ENCODE measurements at regions not wholly inside any gene's neighbourhood (a gene's known extent, or its start where the extent isn't known, plus 50 kb on each side); places are given as distances from the start of the nearest gene placed in this dataset.
"Not testable (repeated sequence)": the region's sequence is repeated elsewhere in the genome, so short reads cannot be mapped to it uniquely, and the experiment has no call there.

GRCh38 chr16:16624367-16624766, 245.4 kb downstream of the NPIPA7 start:
- DNase-seq, result not testable (repeated sequence)

GRCh38 chr16:16625140-16625539, 246.2 kb downstream of the NPIPA7 start:
- DNase-seq, result not testable (repeated sequence)

DNA sequence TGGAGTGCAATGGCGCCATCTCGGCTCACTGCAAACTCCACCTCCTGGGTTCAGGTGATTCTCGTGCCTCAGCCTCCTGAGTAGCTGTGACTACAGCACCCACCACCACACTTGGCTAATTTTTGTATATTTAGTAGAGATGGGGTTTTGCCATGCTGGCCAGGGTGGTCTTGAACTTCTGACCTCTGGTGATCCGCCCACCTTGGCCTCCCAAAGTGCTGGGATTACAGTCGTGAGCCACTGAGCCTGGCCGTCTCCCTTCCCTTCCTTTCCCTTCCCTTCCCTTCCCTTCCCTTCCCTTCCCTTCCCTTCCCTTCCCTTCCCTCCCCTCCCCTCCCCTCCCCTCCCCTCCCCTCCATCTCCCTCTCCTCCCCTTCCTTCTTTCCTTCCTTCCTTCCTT, 248.9 kb downstream of the NPIPA7 start:
- not testable (repeated sequence) for DNase-seq

GRCh38 chr16:16638231-16638630, 259.3 kb downstream of the NPIPA7 start:
- not testable (repeated sequence) for DNase-seq

GRCh38 chr16:16638714-16639113, 259.8 kb downstream of the NPIPA7 start:
- DNase-seq, result not testable (repeated sequence)

- DNase-seq, result not testable (repeated sequence)
Measured at GRCh38 chr16:16643828-16644227, 264.9 kb downstream of the NPIPA7 start.

DNA sequence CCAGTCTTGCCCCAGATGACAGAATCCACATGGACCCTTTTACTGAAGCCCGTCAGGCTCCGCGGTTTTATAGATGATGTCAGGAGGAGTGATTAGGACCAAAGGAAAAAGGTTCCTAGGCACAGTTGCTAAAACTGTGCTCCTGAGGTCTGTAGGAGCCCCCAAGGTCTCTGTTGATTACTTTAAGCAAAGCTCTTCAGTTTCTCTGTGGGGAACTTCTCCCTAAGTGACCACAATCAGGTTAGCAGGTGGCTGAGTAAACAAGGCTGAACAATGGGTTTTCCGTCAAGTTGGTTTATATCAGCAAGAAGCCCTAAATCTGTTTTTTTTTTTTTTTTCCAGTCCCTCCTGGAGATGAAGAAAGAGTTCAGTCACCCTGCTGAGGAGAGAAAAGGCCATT, 269.1 kb downstream of the NPIPA7 start:
- not testable (repeated sequence) for DNase-seq

DNA sequence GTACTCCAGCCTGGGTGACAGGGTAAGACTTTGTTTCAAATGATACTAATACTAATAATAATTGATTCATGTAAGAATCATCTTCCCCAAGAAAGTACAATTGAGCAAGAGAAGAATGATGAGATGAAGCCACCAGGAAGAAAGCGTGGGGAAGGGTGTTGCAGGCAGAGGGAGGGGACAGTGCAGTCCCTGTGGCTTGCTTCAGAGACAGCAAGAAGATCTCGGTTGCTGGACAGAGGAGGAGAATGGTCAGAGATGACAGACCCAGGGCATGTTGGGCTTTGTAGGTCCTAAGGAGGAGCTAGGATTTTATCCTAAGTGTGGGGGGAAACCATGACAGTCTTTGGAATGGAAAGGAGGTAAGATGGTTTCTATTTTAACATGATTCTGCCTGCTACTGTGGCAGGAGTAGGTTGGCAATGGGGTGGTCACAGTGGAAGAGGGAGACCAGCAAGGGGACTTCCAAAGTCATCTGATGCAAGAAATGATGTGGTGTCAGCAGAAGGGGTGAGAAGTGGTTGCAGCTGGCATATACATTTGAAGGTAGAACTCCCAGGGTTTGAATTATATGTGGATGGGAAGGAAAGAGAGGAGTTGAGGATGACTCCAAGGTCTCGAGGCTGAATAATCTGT, 293.4 kb downstream of the NPIPA7 start:
- not testable (repeated sequence) for DNase-seq

- DNase-seq, result not testable (repeated sequence)
Measured at GRCh38 chr16:16674820-16675219, 295.9 kb downstream of the NPIPA7 start.

DNA sequence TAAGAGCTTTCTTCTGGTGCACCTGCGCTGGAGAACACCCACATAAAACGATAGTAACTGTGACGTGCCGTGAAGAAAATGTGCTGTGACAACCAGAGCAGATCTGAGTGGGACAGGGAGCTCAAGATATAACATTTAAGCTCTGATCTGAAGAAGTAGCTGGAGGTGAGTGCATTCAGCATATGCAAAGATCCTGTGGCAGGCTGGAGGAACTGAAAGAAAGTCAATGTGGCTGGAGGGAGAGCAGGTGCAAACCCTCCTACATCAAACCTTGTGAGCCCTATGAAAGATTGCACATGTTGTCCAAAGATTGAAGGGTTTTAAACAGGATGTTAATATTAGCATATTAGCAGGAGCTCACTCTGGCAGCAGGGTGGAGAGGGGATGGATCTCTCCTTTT, 342.9 kb downstream of the NPIPA7 start:
- not testable (repeated sequence) for DNase-seq

- not testable (repeated sequence) for DNase-seq
Measured at GRCh38 chr16:16722666-16723065, 343.7 kb downstream of the NPIPA7 start.

DNA sequence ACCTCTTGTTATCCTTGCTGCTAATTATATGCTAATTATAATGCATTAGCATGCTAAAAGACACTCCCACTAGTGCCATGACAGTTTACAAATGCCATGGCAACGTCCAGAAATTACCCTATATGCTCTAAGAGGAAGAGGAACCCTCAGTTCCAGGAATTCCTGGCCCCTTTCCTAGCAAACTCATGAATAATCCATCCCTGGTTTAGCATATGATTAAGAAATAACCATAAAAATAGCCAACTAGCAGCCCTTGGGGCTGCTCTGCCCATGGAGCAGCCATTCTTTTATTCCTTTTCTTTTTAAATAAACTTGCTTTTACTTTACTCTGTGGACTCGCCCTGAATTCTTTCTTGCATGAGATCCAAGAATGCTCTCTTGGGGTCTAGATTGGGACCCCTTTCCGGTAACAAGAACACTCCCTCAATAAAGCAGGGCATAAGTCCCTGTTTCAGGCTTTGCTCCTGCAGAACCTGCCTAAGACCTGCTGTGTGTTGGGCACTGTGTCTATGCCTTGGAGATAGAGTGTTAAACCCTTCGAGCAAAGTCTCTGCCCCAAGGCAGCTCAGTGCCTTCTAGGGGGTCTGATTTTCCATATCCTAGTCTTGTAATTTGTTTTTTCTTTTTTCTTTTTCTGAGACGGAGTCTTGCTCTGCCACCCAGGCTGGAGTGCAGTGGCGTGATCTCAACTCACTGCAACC, 345.0 kb downstream of the NPIPA7 start:
- DNase-seq, result not testable (repeated sequence)

DNA sequence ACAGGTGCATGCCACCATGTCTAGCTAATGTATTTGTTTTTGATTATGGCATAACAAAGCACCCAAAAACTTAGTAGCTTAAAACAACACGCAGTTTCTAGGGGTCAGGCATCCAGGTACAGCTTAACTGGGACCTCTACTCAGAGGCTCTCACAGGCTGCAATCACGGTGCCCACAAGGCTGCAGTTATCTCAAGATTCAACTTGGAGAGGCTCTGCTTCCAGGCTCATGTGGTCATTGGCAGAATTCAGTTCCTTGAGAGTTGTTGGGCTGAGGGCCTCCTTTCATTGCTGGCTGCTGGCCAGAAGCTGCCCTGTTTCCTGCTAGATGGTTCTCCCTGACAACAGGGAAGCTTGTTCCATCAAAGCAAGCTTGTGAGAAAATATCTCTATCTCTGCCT, 348.1 kb downstream of the NPIPA7 start:
- not testable (repeated sequence) for DNase-seq

DNA sequence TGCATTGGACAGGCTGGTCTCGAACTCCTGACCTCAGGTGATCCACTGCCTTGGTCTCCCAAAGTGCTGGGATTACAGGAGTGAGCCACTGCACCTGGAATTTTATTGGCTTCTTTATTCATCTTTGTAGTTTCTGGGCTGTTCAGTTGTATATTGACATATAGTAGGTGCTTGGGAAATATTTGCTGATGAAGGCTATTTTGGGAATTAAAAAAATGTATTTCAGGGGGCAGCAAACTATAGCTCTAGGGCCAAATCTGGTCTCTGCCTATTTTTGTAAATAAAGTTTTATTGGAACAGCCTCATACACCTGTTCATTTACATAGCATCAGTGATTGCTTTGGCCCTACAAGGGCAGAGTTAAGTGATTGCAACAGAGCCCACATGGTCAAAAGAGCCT, 363.6 kb downstream of the NPIPA7 start:
- DNase-seq, result not testable (repeated sequence)

DNA sequence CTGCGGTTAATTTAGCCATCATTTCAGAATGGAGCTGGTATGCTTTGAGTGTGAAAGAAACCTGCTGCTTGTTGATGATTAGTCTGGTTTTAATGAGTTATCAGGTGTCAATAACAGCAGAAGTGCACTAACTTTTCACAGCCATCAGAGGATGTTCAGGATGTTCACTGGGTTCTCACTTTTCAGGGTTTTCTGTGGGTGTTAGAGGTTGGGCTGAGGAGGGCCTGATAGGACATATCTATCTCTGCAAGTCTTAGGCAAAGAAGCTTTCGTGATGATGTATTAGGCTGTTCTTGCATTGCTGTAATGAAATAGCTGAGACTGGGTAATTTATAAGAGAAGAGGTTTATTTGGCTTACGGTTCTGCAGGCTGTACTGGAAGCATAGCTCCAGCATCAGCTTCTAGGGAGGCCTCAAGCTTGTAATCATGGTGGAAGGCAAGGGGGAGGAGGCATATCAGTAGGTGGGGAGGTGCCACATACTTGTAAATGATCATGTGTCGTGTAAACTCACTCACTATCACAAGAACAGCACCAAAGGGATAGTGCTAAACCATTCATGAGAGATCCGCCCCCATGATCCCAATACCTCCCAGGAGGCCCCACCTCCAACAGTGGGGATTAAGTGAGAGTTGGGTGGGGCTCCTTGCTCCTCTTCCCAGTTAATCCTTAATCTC, 376.2 kb downstream of the NPIPA7 start:
- DNase-seq, result not testable (repeated sequence)

GRCh38 chr16:16763449-16763848, 384.5 kb downstream of the NPIPA7 start:
- no peak for DNase-seq

- not testable (repeated sequence) for DNase-seq
Measured at GRCh38 chr16:16770717-16771116, 391.8 kb downstream of the NPIPA7 start.

DNA sequence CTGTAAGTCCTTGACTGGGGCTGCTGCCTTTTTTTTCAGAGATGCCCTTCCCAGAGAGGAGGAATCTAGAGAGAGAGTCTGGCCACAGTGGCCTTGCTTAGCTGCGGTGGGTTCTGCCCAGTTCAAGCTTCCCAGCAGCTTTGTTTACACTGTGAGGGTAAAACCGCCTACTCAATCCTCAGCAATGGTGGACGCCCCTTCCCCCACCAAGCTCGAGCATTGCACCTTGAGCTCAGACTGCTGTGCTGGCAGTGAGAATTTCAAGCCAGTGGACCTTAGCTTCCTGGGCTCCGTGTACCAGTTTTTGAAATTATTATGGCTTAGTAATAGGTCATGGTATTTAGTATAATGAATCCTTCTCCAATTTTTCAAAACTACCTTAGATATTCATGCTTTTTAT, 395.4 kb downstream of the NPIPA7 start:
- no peak for DNase-seq

DNA sequence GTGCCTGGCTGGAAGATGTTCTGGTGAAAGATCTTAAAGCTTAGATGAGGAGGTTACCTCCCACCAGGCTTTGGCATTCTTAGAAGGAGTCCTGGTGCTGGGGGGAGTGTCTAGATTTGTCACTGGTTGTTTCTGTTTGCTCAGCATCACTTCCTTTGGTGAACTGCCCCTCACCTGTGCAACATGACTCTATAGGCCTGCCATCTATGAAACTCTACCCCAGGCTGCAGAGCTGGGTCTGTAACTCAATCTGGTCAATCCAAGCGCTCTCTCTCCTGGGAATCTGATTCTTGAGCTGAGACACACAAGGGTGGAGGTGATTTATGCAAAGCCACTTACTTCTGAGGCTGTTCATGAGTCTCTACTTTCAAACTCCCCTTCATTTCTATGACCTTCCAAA, 399.4 kb downstream of the NPIPA7 start:
- DNase-seq, result no peak

DNA sequence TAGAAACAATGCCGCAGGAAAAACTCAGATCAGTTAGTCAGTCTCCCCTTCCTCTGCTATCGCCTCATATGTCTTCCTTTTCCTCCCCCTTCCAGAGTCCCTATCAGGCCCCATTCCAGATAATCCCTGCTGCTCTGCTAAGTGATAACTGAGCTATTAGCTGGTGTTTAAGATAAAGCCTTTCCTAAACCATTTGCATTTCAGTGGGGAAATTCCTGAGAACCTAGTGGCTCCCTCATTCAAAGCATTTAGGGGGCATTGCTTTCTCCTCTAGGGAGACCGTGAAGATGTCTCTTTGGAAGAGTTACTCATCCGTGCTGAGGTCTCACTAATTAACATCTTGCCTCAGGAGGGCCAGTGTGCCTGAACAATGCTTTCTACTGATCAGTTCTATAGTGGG, 401.6 kb downstream of the NPIPA7 start:
- no peak for DNase-seq

DNA sequence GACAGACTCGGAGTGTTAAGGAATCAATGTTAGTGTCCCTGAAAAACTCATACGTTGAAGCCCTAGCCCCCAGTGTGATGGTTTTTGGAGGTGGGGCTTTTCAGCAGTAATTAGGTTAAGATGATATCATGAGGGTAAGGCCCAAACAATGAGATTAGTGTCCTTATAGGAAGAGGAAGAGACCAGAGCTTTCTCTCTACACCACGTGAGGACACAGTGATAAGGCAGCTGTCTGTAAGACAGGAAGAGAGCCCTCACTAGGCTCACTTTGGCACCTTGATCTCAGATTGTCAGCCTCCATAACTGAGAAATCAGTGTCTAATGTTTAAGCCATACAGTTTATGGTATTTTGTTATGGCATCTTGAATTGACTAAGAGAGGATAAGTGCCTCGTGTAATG, 403.2 kb downstream of the NPIPA7 start:
- DNase-seq, result no peak

DNA sequence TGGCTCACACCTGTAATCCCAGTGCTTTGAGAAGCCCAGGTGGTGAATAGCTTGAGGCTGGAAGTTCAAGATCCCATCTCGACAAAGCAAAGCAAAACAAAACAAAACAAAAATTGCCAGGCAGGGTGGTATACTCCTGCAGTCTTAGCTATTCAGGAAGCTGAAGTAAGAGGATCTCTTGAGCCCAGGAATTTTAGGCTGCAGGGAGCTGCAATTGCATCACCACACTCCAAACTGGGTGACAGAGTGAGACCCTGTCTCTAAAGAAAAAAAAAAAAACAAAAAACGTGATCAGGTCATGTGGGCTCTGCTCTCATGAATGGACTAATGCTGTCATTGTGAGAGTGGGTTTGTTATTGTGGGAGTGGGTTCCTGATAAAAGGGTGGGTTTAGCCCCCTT, 409.1 kb downstream of the NPIPA7 start:
- DNase-seq, result no peak

DNA sequence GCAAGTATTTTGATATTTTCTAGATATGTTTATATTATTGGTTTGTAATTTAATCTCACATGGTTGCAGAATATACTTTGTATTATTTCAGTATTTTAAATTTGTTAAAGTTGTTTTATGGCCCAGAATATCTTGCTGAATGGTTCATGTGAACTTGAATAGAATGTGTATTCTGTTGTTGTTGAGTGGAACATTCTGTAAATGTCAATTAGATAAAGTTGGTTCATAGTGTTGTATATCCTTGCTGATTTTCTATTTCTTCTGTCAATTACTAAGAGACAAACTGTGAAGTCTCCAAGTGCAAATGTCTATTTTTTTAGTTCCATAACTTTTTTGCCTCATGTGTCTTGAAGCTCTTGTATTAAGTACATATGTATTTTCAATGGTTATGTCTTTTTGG, 411.7 kb downstream of the NPIPA7 start:
- no peak for DNase-seq

GRCh38 chr16:16791051-16791450, 412.1 kb downstream of the NPIPA7 start:
- DNase-seq, result no peak
